SHP77 treated with DMSO at 0.1 percent for 48 hours (cell line): ENCODE measurements at regions not wholly inside any gene's neighbourhood (a gene's known extent, or its start where the extent isn't known, plus 50 kb on each side); places are given as distances from the start of the nearest gene placed in this dataset.
A peak's percentile ranks its signal among the peaks of the same experiment; 100 is the strongest.
"Not testable (repeated sequence)": the region's sequence is repeated elsewhere in the genome, so short reads cannot be mapped to it uniquely, and the experiment has no call there.

Source experiments
- DNase-seq: peaks from one replicate; lab custom pipeline; 2025; lab: John Stamatoyannopoulos, UW

DNA sequence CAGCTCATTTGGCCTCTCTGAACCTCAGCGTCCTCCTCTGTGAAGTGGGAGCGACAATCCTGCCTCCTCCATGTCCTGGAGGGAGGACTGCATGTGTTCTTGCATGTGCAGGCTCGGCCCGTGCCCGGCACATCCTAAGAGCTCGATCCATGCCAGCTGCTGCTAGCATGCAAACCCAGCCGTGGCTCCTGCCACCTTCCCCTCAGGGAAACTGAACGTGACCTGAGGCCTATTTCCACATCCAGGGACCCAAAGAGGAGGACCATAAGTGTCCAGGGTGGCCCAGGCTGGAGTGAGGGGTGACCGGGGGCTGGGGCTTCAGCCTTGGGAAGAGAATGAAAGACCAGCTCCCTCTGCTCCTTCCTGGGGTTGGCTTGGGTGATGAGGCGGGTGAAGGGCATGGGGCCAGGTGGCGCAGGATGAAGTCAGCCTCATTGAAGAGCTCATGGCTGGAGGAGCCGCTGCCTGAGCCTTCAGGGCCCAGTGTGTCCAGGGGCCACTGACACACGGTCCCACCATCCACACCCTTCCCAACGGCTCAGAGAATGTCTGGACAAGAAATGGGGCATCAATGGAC lies 115.7 kb upstream of the AKAP13 start:
- not testable (repeated sequence) for DNase-seq

DNA sequence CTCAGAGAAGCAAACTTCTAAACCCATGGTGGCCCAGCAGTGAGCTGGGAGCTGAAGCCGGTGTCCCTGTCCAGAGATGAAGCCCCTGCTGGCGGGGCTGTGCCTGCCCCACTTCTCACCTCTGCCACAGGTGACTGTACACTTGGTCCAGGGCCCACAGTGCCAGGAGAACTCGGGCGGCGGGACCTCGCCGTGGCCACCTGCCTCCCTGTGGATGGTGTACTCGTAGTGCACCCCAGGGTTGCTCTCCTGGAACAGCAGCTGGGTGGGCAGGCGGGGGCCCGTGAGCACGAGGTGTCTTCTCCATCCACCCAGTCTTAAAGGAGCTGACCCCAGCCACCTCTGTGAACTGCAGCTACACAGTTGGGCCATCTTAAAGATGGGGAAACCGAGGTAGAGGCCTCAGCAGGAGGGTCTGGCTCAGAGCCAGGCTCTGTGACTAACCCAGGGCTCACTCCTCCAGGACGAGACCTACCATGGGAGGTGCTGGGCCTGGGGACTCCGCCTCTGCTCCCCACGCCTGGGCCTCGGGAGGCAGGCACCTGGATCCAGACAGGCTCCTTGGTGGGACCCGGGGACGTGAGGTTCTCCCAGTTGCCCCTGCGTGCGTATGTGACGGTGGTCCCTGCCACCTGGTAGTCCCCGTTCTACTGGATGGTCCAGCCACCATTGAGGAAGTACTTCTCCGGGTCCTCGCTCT lies 113.1 kb upstream of the AKAP13 start:
- not testable (repeated sequence) for DNase-seq

- no peak for DNase-seq
These were observed 105.9 kb upstream of the AKAP13 start for GRCh38 chr15:85274315-85275050.

- no peak for DNase-seq
These were observed 103.9 kb upstream of the AKAP13 start for GRCh38 chr15:85276508-85276907.

GRCh38 chr15:85276921-85277320 lies 103.5 kb upstream of the AKAP13 start:
- DNase-seq, result no peak

- no peak for DNase-seq
These were observed 102.5 kb upstream of the AKAP13 start for GRCh38 chr15:85277847-85278370.

DNA sequence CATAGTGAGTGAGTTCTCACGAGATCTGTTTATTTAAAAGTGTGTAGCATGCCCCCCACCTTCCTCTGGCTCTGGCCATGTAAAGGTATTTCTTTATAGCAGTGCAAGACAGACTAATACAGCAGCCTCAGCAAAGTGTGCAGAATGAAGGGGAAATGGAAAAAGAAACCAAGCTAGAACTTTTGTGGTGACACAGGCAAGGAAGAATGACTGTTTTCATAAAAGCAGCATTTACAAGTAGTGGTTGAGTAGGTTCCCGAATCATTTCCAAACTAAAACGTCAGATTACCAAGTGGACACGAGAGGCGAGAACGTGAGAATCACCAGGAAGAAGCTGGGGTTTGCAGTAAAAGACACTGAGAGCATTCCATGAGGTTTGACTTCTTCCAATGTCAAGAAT lies 100.2 kb upstream of the AKAP13 start:
- no peak for DNase-seq

DNA sequence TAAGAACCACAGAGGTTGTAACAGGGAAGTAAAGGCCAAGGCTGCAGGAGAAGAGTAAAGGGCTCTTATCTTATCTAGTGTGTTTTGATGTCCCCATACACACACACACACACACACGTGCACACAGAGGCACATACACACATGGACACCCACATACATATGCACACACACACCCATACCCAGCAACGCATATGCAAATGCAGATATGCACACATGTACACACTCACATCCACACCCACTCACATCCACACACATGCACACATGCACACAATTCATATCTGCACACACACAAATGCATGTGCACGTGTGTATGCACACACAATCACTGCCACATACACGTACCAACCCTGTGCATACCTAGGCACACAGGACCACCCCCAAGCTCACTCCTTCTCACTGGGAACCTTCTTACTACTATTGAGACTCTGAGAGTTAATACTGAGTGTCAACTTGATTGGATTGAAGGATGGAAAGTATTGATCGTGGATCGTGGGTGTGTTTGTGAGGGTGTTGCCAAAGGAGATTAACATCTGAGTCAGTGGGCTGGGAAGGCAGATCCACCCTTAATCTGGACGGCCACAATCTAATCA lies 99.0 kb upstream of the AKAP13 start:
- no peak for DNase-seq

DNA sequence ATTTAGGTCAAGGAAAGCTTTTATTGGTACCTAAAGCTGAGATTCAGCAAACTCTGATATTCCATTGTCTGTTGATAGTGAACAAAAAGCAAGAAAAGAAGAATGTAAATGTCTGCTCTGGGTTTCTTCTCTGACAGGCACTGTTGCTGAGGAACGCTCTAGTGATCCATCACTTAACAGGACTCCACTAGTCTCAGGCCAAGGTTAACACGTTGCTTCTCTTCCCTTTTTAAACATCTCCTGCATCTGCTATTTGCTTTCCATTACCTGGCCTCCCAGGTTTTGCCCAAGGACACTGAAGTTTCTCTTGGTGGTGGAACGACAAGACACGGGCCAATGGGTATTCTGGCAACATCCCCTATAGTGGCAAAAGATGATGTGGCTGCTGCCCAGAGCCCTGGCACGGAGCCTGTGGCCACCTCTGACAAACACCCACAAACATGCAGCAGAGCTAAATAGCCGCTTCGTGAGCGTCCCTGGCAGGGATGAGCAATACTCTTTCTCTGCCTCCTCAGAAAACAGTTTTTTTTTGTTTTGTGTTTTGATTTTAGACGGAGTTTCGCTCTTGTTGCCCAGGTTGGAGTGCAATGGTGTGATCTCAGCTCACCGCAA lies 97.8 kb upstream of the AKAP13 start:
- DNase-seq, result no peak

DNA sequence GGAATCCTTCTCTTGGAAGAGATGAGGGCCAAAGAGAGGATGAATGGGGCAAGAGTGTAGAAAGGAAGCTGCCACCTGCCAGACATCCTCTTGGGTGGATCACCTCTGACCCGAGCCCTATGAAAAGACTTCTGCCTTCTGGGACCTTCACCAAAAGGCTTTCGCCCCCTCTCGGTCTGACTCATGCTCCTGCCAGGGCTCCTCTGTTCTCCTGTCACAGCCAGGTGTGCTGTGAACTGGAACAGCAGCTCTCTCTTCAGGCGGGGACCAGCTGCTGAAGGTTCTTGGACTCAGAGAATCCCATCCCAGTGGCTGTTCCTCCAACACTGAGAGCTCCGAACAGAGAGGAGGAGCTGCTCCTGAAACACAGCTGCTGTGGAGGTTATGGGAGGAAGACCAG lies 96.6 kb upstream of the AKAP13 start:
- DNase-seq, result not testable (repeated sequence)

DNA sequence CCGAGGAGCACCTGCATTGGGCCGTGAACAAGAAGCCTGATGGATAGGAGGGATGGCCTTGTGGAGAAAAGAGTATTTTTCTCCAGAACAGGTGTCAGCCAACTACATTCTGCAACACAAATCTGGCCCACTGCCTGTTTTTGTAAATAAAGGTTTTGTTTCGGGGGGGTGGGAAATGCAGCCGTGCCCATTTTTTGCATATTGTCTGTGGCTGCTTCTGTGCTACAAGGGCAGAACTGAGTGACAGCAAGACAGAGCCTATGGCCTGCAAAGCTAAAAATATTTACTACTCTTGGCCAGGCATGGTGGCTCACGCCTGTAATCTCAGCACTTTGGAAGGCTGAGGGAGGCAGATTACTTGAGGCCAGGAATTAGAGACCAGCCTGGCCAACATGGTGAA lies 95.9 kb upstream of the AKAP13 start:
- no peak for DNase-seq

DNA sequence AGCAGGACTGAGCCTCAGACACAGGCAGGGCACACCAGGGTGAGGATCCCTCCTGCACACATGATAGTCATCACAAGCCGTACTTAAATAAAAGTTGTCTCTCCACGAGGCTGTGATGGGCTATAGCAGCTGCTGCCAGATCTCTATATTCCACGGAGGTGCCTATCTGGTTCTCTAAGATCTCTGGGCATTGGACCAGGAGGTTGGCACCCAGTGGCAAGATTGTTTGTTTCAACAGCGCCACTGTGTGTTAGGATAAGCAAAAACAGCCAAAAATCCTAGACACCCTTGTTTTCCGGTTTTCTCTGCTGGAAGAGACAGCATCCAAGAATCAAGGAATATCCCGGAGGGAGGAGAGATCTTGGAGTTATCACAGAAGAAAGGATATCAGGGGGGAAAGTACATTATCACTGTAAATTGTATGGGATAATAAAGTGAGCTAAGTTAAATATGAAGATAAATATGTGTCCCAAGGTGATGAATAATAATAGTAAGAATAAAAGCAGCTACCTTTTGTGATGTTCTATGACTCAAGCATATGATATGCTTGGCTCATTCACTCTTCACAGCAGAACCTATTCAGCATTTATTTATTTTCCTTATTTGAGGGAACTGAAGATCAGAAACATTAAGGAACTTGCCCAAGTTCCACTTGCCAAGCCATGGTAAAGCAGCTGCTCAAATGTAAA lies 90.6 kb upstream of the AKAP13 start:
- no peak for DNase-seq

DNA sequence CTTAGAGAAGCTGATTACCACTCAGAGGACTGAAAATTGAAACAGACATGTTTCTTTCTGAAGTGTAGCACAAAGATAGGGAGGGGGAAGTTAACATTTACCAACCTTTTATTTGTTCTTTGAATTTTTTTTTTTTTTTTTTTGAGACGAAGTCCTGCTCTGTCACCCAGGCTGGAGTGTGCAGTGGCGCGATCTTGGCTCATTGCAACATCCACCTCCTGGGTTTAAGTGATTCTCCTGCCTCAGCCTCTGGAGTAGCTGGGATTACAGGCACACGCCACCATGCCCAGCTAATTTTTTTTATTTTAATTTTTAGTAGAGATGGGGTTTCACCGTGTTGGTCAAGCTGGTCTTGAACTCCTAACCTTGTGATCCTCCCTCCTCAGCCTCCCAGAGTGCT lies 87.8 kb upstream of the AKAP13 start:
- DNase-seq, result not testable (repeated sequence)

DNA sequence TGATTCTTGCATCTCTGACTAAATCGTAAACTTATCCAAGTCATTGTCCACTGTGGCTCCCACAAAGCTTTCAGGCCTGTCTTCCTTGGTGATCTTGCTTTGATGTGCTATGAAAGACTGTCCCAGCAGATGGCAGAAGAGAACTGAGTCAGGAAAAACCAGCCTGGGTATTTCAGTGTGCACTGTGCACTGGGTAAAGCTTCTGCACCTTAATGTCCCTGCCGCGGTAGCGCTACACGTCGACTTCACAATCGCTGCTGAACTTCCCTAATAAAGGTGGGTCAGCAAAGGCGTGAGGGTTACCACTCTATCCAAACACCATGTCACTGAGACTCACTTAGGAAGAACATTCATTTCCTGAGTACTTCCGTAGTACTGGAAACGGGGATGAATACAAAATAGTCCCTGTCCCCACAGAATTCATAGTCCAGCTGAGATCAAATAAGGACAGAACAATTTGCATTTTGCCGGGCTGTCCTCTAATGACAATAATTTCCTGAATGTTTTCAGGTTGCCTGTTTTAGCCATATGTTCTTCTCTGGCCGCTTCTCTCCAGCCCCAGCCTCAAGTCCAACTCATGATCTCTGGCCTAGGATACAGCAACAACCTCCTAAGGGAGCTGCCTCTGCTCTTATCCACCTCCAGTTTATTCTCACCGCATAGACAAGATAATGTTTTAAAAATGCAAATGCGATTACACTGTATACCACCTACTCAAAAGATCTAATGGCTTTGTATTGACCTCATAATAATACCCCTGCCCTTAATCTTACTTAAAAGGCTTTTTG lies 83.6 kb upstream of the AKAP13 start:
- peak; percentile 31 for DNase-seq

- DNase-seq, result no peak
These were observed 82.9 kb upstream of the AKAP13 start for GRCh38 chr15:85297537-85297936.

DNA sequence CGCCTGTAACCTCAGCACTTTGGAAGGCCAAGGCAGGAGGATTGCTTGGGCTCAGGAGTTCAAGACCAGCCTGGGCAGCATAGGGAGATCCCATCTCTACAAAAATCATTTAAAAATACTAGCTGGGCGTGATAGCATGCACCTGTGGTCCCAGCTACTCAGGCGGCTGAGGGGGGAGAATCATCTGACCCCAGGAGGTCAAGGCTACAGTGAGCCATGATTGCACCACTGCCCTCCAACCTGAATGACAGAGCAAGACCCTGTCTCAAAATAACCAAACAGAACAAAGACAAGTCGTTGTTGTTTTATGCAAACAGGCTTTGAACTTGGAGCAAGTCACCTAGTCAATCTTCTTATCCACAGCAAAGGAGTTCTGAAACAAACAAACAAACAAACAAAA lies 82.0 kb upstream of the AKAP13 start:
- no peak for DNase-seq

DNA sequence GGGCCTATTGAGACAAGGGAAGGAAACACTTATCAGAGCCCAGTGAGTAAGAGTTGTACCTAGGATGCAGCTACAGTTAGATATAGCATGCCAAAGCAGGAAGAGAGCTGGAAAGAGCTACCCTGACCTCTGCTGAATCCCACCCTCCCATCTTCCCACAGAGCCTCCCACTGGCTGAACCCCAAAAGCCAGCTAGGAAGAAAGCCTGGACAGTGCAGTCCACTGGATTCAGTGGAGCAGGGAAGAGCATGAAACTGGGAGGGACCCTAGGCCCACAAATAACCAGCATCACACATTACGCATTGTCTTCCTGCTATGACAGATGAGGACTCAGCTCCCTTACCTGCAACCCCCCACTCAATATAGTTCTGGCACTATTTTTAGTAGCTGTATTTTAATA lies 81.5 kb upstream of the AKAP13 start:
- no peak for DNase-seq

DNA sequence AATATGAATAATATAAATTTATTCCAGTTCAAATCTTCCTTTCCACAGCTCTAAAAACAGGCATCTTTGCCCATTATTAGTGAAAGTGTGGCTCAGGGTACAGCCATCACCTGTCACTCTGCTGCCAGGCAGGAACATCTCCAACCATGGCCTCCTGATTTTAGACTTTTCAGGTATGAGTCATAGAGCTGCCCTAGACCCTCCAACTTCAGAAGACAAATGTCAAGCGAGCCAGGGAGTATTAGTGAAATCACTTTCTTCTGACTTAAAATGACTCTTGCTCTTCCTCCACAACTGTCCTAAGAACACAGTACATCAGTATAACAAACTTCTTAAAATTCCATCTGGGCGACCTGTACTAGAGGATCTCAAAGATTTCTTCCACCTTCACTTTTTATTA lies 78.1 kb upstream of the AKAP13 start:
- DNase-seq, result no peak

- DNase-seq, result no peak
These were observed 75.4 kb upstream of the AKAP13 start for GRCh38 chr15:85305050-85305449.

DNA sequence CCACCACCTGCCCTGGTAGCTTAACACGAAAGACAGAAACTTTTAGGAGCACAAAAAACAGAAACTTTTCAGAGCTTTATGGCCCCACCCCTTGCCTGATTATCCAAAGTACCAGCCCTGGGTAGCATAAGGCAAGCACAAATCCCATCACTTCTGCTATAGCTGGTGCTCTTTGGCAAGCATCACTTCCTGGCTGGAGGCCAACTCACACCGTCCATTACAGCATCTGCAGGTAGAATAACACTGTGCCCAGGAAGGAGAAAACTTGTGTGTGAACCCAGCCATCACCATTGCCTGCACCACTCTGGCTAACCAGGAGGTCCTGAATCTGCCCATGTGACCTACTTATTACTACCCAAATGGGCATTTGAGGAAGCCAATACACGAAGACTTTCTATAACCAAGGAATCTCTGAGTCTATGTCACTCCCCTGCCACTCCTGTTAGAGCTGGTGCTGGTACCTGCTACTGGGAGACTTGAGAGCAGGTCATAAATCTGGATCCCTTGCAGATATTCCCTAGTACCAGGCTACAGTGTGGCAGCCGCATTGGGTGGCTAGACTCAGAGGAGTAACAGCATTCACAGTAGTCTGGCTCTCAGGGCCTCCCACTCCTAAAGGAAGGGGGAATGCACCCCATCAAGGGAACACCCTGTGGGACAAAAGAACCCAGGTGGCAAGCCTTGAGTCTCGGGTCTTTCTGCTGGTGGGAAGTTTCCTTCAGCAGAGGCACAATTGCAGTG lies 73.3 kb upstream of the AKAP13 start:
- DNase-seq, result no peak
